ENCODE measurements at regions not wholly inside any gene's neighbourhood (a gene's known extent, or its start where the extent isn't known, plus 50 kb on each side); places are given as distances from the start of the nearest gene placed in this dataset.

DNA sequence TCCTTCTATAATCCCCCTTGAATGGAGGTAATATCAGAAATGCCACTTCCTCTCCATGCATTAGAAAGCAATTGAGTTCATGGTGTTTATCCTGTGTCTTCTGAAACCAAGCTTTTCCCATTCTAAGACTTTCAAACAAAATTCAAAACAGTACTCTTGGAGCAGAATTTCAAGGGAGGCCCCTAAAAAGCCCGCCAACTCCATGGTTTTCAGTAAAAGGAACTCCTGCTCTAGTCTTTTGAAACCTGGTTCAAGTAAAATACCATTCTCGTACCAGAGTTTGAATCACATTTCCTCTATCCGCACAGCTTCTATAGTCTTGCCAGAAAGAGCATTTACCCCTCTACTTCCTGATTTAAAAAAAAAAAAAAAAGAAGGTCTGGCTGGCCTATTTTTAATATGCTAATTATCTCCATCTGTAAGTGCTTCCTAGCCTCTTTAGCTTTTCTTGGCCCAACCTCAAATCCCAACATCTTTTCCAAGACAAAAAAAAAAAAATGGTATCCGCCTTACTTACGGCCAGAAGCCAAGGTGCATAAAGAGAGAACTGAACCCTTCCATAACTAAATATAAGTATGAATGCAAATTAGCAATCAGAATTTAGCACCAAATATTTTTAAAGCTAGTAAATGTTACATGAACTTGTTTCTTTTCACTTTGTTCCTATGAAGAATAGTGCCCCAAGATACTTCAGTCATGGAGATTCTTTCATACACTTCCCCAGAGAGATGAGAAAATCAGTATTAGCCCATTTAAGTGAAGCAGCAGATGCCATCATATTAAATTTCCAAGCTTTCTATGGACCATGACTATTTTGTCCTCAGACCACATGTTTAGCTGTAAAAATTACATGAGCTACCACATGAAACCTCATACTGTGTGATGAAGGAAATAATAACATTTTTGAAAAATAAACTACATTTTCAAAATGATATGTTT lies 199.9 kb upstream of the FAM3C start:
- DNase-seq = no peak
- no peaks in the 10 kb centered on the region for H3K36me3 ChIP-seq
- H3K27me3 ChIP-seq = no peaks in the 10 kb centered on the region
- H3K4me1 ChIP-seq = no peaks in the 10 kb centered on the region
- no peak overlapping the region for H3K4me3 ChIP-seq
- no peak overlapping the region for H3K27ac ChIP-seq
- H3K9me3 ChIP-seq = no peaks in the 10 kb centered on the region
- TF ChIP-seq, protein P1, sequence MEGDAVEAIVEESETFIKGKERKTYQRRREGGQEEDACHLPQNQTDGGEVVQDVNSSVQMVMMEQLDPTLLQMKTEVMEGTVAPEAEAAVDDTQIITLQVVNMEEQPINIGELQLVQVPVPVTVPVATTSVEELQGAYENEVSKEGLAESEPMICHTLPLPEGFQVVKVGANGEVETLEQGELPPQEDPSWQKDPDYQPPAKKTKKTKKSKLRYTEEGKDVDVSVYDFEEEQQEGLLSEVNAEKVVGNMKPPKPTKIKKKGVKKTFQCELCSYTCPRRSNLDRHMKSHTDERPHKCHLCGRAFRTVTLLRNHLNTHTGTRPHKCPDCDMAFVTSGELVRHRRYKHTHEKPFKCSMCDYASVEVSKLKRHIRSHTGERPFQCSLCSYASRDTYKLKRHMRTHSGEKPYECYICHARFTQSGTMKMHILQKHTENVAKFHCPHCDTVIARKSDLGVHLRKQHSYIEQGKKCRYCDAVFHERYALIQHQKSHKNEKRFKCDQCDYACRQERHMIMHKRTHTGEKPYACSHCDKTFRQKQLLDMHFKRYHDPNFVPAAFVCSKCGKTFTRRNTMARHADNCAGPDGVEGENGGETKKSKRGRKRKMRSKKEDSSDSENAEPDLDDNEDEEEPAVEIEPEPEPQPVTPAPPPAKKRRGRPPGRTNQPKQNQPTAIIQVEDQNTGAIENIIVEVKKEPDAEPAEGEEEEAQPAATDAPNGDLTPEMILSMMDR (IDR thresholded peaks at IDR 0.05) = no peak
- TF ChIP-seq POLR2A (IDR thresholded peaks at IDR 0.05) = no peak

DNA sequence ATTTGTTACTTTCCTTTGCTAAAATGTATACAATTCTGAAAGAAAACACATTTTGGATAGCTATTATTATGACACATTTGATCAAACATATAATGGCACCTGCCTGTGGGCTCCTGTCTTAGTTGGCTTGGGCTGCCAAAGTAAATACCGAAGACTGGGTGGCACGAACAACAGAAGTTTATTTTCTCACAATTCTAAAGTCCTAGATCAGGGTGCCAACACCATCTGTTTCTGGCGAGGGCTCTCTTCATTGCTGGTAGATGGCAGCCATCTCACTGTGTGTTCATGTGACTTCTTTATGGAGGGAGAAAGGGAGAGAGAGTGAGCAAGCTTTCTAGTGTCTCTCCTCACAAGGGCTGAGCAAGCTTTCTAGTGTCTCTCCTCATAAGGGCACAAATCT lies 195.8 kb upstream of the FAM3C start:
- DNase-seq = no peak
- Histone ChIP-seq H3K36me3 (no peaks in the 10 kb centered on the region), H3K27ac (no peak overlapping the region), H3K9me3 (no peaks in the 10 kb centered on the region), H3K4me1 (no peaks in the 10 kb centered on the region), H3K27me3 (no peaks in the 10 kb centered on the region), H3K4me3 (no peak overlapping the region)
- TF ChIP-seq, protein P1 (IDR thresholded peaks at IDR 0.05) = no peak
- no peak for TF ChIP-seq POLR2A (IDR thresholded peaks at IDR 0.05)

DNA sequence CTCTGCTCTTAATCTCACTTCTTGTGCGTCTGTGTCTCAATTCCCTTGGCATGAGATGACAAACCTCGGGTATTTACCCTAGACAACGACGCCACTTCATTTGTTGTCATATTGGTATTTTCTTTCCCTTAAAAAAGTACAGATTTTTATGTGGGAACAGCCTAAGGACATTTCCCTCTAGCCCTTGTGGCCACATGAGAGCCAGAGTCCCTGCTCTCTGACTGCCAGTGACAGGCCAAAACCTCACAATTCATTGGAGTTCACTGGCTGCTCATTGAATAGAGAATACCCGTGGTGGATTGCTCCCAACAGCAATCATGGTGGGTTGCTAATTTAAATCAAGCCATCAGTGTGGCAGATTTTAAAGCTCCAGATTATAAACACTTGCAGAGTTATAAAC lies 191.3 kb upstream of the FAM3C start:
- TF ChIP-seq POLR2A (IDR thresholded peaks at IDR 0.05) = no peak
- TF ChIP-seq, protein P1 (IDR thresholded peaks at IDR 0.05) = no peak
- DNase-seq = no peak
- no peaks in the 10 kb centered on the region for H3K9me3 ChIP-seq
- H3K4me1 ChIP-seq = no peaks in the 10 kb centered on the region
- H3K4me3 ChIP-seq = no peak overlapping the region
- no peak overlapping the region for H3K27ac ChIP-seq
- no peaks in the 10 kb centered on the region for H3K27me3 ChIP-seq
- no peaks in the 10 kb centered on the region for H3K36me3 ChIP-seq

DNA sequence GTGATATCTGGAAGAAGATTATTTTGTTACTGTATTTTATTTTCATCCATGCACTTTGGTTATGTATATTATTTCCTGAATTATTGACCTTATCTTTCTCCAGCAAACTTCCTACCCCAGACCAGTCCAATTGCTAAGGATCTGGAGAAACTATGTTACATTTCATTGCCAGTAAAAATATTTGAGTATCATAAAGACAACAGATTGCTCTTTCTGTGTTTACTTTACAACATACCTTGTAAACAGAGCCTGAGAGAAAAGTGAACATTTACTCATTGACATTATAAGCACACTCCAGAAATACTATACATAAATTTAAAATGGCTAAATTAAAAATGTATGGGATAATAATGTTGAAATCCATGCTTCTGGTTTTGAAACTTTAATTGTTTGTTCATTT lies 186.2 kb upstream of the FAM3C start:
- H3K27ac ChIP-seq = no peak overlapping the region
- no peaks in the 10 kb centered on the region for H3K27me3 ChIP-seq
- DNase-seq = no peak
- no peaks in the 10 kb centered on the region for H3K36me3 ChIP-seq
- H3K9me3 ChIP-seq = no peaks in the 10 kb centered on the region
- no peaks in the 10 kb centered on the region for H3K4me1 ChIP-seq
- H3K4me3 ChIP-seq = no peak overlapping the region
- TF ChIP-seq, protein P1 (IDR thresholded peaks at IDR 0.05) = no peak
- TF ChIP-seq POLR2A (IDR thresholded peaks at IDR 0.05) = no peak

DNA sequence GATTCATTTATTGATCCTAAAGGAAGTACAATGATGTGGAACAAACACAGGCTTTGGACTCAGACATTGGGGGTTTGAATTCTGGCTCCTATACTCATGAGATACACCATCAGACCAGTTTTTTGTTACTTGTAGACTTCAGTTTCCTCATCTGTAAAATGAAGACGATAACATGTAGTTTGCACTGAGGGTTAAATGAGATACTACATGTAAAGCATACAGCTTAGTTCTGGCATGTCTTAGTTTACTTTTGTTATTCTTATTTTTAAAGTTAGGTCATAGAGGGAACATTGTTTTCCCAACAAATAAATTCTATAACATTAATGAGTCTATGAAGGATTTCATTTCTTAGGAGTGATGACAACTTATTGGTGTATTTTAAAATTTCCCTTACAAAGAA lies 183.5 kb upstream of the FAM3C start:
- Histone ChIP-seq H3K4me3 (no peak overlapping the region), H3K4me1 (no peaks in the 10 kb centered on the region), H3K27ac (no peak overlapping the region), H3K9me3 (no peaks in the 10 kb centered on the region), H3K27me3 (no peaks in the 10 kb centered on the region), H3K36me3 (no peaks in the 10 kb centered on the region)
- TF ChIP-seq POLR2A (IDR thresholded peaks at IDR 0.05) = no peak
- TF ChIP-seq, protein P1 (IDR thresholded peaks at IDR 0.05) = no peak
- DNase-seq = no peak

Measured in Peyer's patch (tissue), 4 donors.